H1 (cell line): ENCODE measurements at regions not wholly inside any gene's neighbourhood (a gene's known extent, or its start where the extent isn't known, plus 50 kb on each side); places are given as distances from the start of the nearest gene placed in this dataset.

Experiments
- CTCF ChIA-PET: fragments of 300-600 bp; sonication (Branson Sonifier 250); formaldehyde crosslinking; loops from one replicate; lab custom pipeline; 2021; ENCODE audit not compliant: partially characterized antibody; lab: Charles Lee
- POLR2A ChIA-PET: fragments of 300-600 bp; sonication (Branson Sonifier 250); formaldehyde crosslinking; loops from one replicate; lab custom pipeline; 2021; ENCODE audit warnings: inconsistent platforms; ENCODE audit not compliant: partially characterized antibody; lab: Charles Lee
- DNase-seq, 2 experiments: peaks; one replicate each; pipeline versions ENCODE4 v3.0.0 to v3.0.0-alpha.2; 2010 to 2022; ENCODE audit warnings: low spot score in 2 of 2, low read depth in 1 of 2, mixed read lengths in 1 of 2
- FAIRE-seq: peaks from 2 replicates; lab custom pipeline; 2011; peaks lifted over from hg19 to GRCh38; lab: Jason Lieb, UNC
- H2AFZ ChIP-seq: 2 replicates; pipeline ENCODE4 v1.8.1; 2012; ENCODE audit warnings: low read length, inconsistent platforms
- H2AK5ac ChIP-seq: 2 replicates; pipeline ENCODE4 v1.6.1; 2013; ENCODE audit warnings: low read depth, low read length
- H2BK120ac ChIP-seq: replicated peaks from 2 replicates; pipeline ENCODE3; 2013; ENCODE audit warnings: low read depth, low read length, inconsistent platforms
- H2BK12ac ChIP-seq: 2 replicates; pipeline ENCODE4 v1.6.1; 2013; ENCODE audit warnings: low read depth, low read length
- H2BK15ac ChIP-seq: 2 replicates; pipeline ENCODE4 v1.6.1; 2013; ENCODE audit warnings: low read length
- H2BK20ac ChIP-seq: 2 replicates; pipeline ENCODE4 v1.6.1; 2013; ENCODE audit warnings: low read length
- H2BK5ac ChIP-seq: 2 replicates; pipeline ENCODE4 v1.6.1; 2013; ENCODE audit warnings: low read depth, low read length
- H3K14ac ChIP-seq: 2 replicates; pipeline ENCODE4 v1.6.1; 2013; ENCODE audit warnings: inconsistent platforms; ENCODE audit not compliant: insufficient read length
- H3K18ac ChIP-seq: 2 replicates; pipeline ENCODE4 v1.6.1; 2013; ENCODE audit warnings: low read length; ENCODE audit errors: extremely low read depth
- H3K23ac ChIP-seq: 2 replicates; pipeline ENCODE4 v1.6.1; 2013; ENCODE audit warnings: inconsistent platforms; ENCODE audit not compliant: insufficient read length
- H3K23me2 ChIP-seq: 2 replicates; pipeline ENCODE4 v1.6.1; 2013; ENCODE audit warnings: low read depth, low read length
- H3K27ac ChIP-seq: 2 replicates; pipeline ENCODE4 v1.6.1; 2011; ENCODE audit warnings: low read depth, low read length, inconsistent platforms
- H3K27me3 ChIP-seq, 4 experiments: replicated peaks in 1 of 4; 1 replicate in 1 of 4; 2 replicates in 3 of 4; pipeline versions ENCODE4 v1.6.1 to v1.8.1; 2011 to 2013; ENCODE audit warnings: low read length in 3 of 4, mild to moderate bottlenecking in 3 of 4, inconsistent platforms in 2 of 4, mixed read lengths in 2 of 4, moderate library complexity in 1 of 4; ENCODE audit not compliant: control insufficient read depth in 3 of 4, insufficient read depth in 3 of 4; ENCODE audit errors: extremely low read depth in 1 of 4
- H3K36me3 ChIP-seq, 4 experiments: 2 replicates each; pipeline versions ENCODE4 v1.6.1 to v1.8.1; 2011 to 2013; ENCODE audit warnings: mild to moderate bottlenecking in 4 of 4, low read length in 3 of 4, moderate library complexity in 2 of 4, control low read depth in 1 of 4, inconsistent platforms in 1 of 4; ENCODE audit not compliant: insufficient read depth in 4 of 4, control insufficient read depth in 2 of 4
- H3K4ac ChIP-seq: replicated peaks from 2 replicates; pipeline ENCODE3; 2013; ENCODE audit warnings: low read length, low read depth, mixed read lengths, inconsistent platforms; ENCODE audit not compliant: insufficient read length
- H3K4me1 ChIP-seq, 4 experiments: replicated peaks in 1 of 4; 1 replicate in 1 of 4; 2 replicates in 3 of 4; pipeline versions ENCODE4 v1.6.1 to v1.8.1; 2011 to 2013; ENCODE audit warnings: low read length in 3 of 4, inconsistent platforms in 2 of 4, mixed read lengths in 1 of 4; ENCODE audit not compliant: insufficient read depth in 4 of 4, control insufficient read depth in 3 of 4
- H3K4me2 ChIP-seq, 2 experiments: 2 replicates each; pipeline versions ENCODE4 v1.6.1 to v1.8.1; 2011 to 2013; ENCODE audit warnings: low read depth in 2 of 2, low read length in 2 of 2, control low read depth in 1 of 2, inconsistent platforms in 1 of 2, mild to moderate bottlenecking in 1 of 2; ENCODE audit not compliant: insufficient read depth in 1 of 2
- H3K4me3 ChIP-seq, 4 experiments: fragments of 200-600, 300-600 bp in 1 of 4; sonication (generic), shearing (Covaris generic), sonication (Bioruptor Twin) in 1 of 4; 2 replicates each; pipeline versions ENCODE4 v1.5.1 to v1.8.1; 2011 to 2016; ENCODE audit warnings: low read length in 4 of 4, low read depth in 3 of 4, control low read depth in 2 of 4, inconsistent platforms in 2 of 4, mild to moderate bottlenecking in 2 of 4, mixed read lengths in 1 of 4, moderate library complexity in 1 of 4; ENCODE audit not compliant: insufficient read depth in 2 of 4; ENCODE audit errors: extremely low read depth in 1 of 4
- H3K56ac ChIP-seq: replicated peaks from 2 replicates; pipeline ENCODE3; 2013; ENCODE audit warnings: low read depth, mild to moderate bottlenecking, mixed read lengths, low read length, inconsistent platforms; ENCODE audit not compliant: insufficient read length
- H3K79me1 ChIP-seq: 2 replicates; pipeline ENCODE4 v1.6.1; 2013; ENCODE audit warnings: low read depth, low read length, control low read depth
- H3K79me2 ChIP-seq, 2 experiments: 2 replicates each; pipeline versions ENCODE4 v1.6.1 to v1.8.1; 2012 to 2013; ENCODE audit warnings: low read length in 2 of 2, mild to moderate bottlenecking in 2 of 2, inconsistent platforms in 1 of 2; ENCODE audit not compliant: insufficient read depth in 2 of 2, control insufficient read depth in 1 of 2
- H3K9ac ChIP-seq, 4 experiments: replicated peaks in 1 of 4; 1 replicate in 1 of 4; 2 replicates in 3 of 4; pipeline versions ENCODE4 v1.6.1 to v1.8.1; 2011 to 2013; ENCODE audit warnings: low read depth in 3 of 4, low read length in 3 of 4, control low read depth in 2 of 4, mild to moderate bottlenecking in 2 of 4, moderate library complexity in 2 of 4, inconsistent platforms in 1 of 4; ENCODE audit errors: extremely low read depth in 1 of 4
- H3K9me3 ChIP-seq, 2 experiments: 2 replicates each; pipeline versions ENCODE4 v1.6.1 to v1.8.1; 2012 to 2013; ENCODE audit warnings: mild to moderate bottlenecking in 2 of 2, moderate library complexity in 2 of 2, control low read depth in 1 of 2, inconsistent platforms in 1 of 2, low read depth in 1 of 2, low read length in 1 of 2, mixed read lengths in 1 of 2; ENCODE audit not compliant: insufficient read depth in 2 of 2
- H4K20me1 ChIP-seq, 2 experiments: replicated peaks in 1 of 2; 2 replicates each; pipeline versions ENCODE3 to v1.8.1; 2011 to 2013; ENCODE audit warnings: inconsistent platforms in 2 of 2, low read length in 2 of 2, mild to moderate bottlenecking in 1 of 2; ENCODE audit not compliant: insufficient read depth in 2 of 2, control insufficient read depth in 1 of 2
- H4K5ac ChIP-seq: 2 replicates; pipeline ENCODE4 v1.6.1; 2013; ENCODE audit warnings: low read length, low read depth, mixed read lengths, inconsistent platforms; ENCODE audit not compliant: insufficient read length
- H4K8ac ChIP-seq: 2 replicates; pipeline ENCODE4 v1.8.0; 2013; ENCODE audit warnings: mild to moderate bottlenecking, moderate library complexity, low read length, inconsistent platforms; ENCODE audit not compliant: insufficient read depth; ENCODE audit errors: extremely low read depth
- H4K91ac ChIP-seq: replicated peaks from 2 replicates; pipeline ENCODE3; 2013; ENCODE audit warnings: low read length, mixed read lengths, inconsistent platforms; ENCODE audit not compliant: insufficient read length
- RBBP5 ChIP-seq: IDR thresholded peaks from 2 replicates; pipeline ENCODE4 v1.7.1; 2012; ENCODE audit warnings: low read depth, mild to moderate bottlenecking, inconsistent platforms, low read length, moderate library complexity, borderline replicate concordance
- TAF1 ChIP-seq: IDR thresholded peaks from 2 replicates; pipeline ENCODE4 v1.6.1; 2011; ENCODE audit warnings: mild to moderate bottlenecking, low read depth, low read length
- YY1 ChIP-seq: IDR thresholded peaks from 2 replicates; pipeline ENCODE4 v1.6.1; 2011; ENCODE audit warnings: low read depth, mild to moderate bottlenecking, low read length
- WGBS, 2 experiments: shearing (Covaris generic) in 1 of 2; methylation state at CpG; one replicate each; pipeline versions ENCODE4 v1.1.6 to v1.1.7; 2013 to 2015; ENCODE audit warnings: low lambda C conversion rate in 2 of 2, mixed read lengths in 2 of 2, inconsistent platforms in 1 of 2, low coverage in 1 of 2, missing lambda C conversion rate in 1 of 2; ENCODE audit not compliant: insufficient replicate concordance in 2 of 2, insufficient coverage in 1 of 2, insufficient read length in 1 of 2; ENCODE audit errors: extremely low coverage in 1 of 2, missing lambda C conversion rate in 1 of 2; 5-methylcytosine and 5-hydroxymethylcytosine counted together

DNA sequence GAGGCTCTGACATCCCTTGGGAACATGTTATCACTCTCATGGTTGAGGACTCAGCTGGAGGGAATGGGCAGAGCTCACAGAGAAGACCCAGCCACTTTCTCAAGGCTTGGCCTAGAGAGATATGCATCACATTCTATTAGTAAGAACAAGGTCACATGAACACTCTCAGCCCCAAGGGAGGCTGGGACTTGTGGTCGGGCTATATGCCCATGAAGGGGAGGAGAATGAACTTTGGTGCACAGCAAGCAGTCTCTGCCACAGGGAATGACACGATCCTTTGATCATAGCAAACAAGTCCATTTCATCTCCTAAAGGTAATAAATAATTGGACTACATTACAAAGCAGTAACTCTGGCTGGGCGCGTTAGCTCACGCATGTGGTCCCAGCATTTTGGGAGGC lies 105.7 kb downstream of the SYF2 start:
- no peak overlapping the region for H3K23ac ChIP-seq
- WGBS, 2 experiments: 92% methylated on average over 5 of the region's 5 CpGs; no CpG with 5 or more reads in 1 of the 2 experiments
- no peaks in the 10 kb centered on the region for H4K20me1 ChIP-seq
- no peak overlapping the region for H4K5ac ChIP-seq
- H3K18ac ChIP-seq: no peak overlapping the region
- H3K14ac ChIP-seq: no peak overlapping the region
- peak overlapping the region; percentile 6; the same call in 1 of the 2 replicates for H2AFZ ChIP-seq
- no peaks in the 10 kb centered on the region for H3K27me3 ChIP-seq
- no peaks in the 10 kb centered on the region for H3K9me3 ChIP-seq
- H3K4me3 ChIP-seq: no peak overlapping the region
- H4K8ac ChIP-seq: no peak overlapping the region
- no peak overlapping the region for H3K56ac ChIP-seq
- FAIRE-seq: no peak
- H2AK5ac ChIP-seq: no peak overlapping the region
- no peak overlapping the region for H3K27ac ChIP-seq
- no peak overlapping the region for H2BK5ac ChIP-seq
- CTCF ChIA-PET: interaction anchor here (1.0 to 4.6 kb wide), 7 partner anchors 10 to 194 kb away, joined by 3 to 25 read pairs (median 4); no protein-coding TSS in a partner anchor
- no peak overlapping the region for H3K9ac ChIP-seq
- H3K79me1 ChIP-seq: no peaks in the 10 kb centered on the region; the same call in 1 of the 2 replicates
- no peaks in the 10 kb centered on the region for H3K36me3 ChIP-seq
- no peak overlapping the region for H2BK120ac ChIP-seq
- no peak overlapping the region for H3K4ac ChIP-seq
- H2BK15ac ChIP-seq: no peak overlapping the region
- H4K91ac ChIP-seq: no peak overlapping the region
- no peaks in the 10 kb centered on the region for H3K23me2 ChIP-seq
- no peak overlapping the region for H2BK20ac ChIP-seq
- no peaks in the 10 kb centered on the region for H3K79me2 ChIP-seq
- POLR2A ChIA-PET: no interaction called here
- no peaks in the 10 kb centered on the region for H3K4me1 ChIP-seq
- no peak for DNase-seq
- H2BK12ac ChIP-seq: no peak overlapping the region
- H3K4me2 ChIP-seq: no peak overlapping the region
- TF ChIP-seq RBBP5: no peak
- no peak for TF ChIP-seq TAF1
- no peak for TF ChIP-seq YY1
